Endothelial cell of umbilical vein (primary cell): ENCODE measurements at regions not wholly inside any gene's neighbourhood (a gene's known extent, or its start where the extent isn't known, plus 50 kb on each side); places are given as distances from the start of the nearest gene placed in this dataset.

ENCODE experiments used
- BruUV-seq: library from RNA; stranded (reverse); fragments of 400-500 nt; replicated peaks from 2 replicates; lab custom pipeline; 2021; lab: Mats Ljungman, UMichigan
- CTCF ChIA-PET: fragments of 300-600, 350-600 bp; sonication (Branson Sonifier 250); formaldehyde crosslinking; loops from one replicate; lab custom pipeline; 2021; ENCODE audit warnings: antibody characterized with exemption, inconsistent platforms; lab: Charles Lee
- POLR2A ChIA-PET: fragments of 300-600, 350-600 bp; sonication (Branson Sonifier 250); formaldehyde crosslinking; loops from one replicate; lab custom pipeline; 2021; ENCODE audit warnings: antibody characterized with exemption, inconsistent platforms; lab: Charles Lee
- DNase-seq: peaks from one replicate; pipeline ENCODE4 v3.0.0-alpha.2; 2011; ENCODE audit warnings: low read depth, low spot score
- FAIRE-seq: peaks from 2 replicates; lab custom pipeline; 2011; peaks lifted over from hg19 to GRCh38; lab: Jason Lieb, UNC
- H2AFZ ChIP-seq: 2 replicates; pipeline ENCODE4 v1.6.0; 2012; ENCODE audit warnings: low read depth, low read length, control low read depth, inconsistent platforms
- H3K27ac ChIP-seq: 2 replicates; pipeline ENCODE4 v1.5.1; 2011; ENCODE audit warnings: low read depth, mild to moderate bottlenecking, control low read depth, low read length, moderate library complexity; ENCODE audit not compliant: insufficient read depth
- H3K27me3 ChIP-seq, 2 experiments: 2 replicates each; pipeline versions ENCODE4 v1.6.0 to v1.6.1; 2011; ENCODE audit warnings: low read length in 2 of 2, mixed read lengths in 1 of 2; ENCODE audit not compliant: control insufficient read depth in 2 of 2, insufficient read depth in 2 of 2
- H3K36me3 ChIP-seq, 2 experiments: 2 replicates in 1 of 2; 3 replicates in 1 of 2; pipeline ENCODE4 v1.5.1; 2011; ENCODE audit warnings: low read length in 2 of 2, mild to moderate bottlenecking in 1 of 2, moderate library complexity in 1 of 2; ENCODE audit not compliant: control insufficient read depth in 2 of 2, insufficient read depth in 2 of 2; ENCODE audit errors: extremely low read depth in 1 of 2
- H3K4me1 ChIP-seq: 3 replicates; pipeline ENCODE4 v1.5.1; 2011; ENCODE audit warnings: mild to moderate bottlenecking, low read length; ENCODE audit not compliant: control insufficient read depth, insufficient read depth; ENCODE audit errors: extremely low read depth
- H3K4me2 ChIP-seq: 2 replicates; pipeline ENCODE4 v1.6.1; 2011; ENCODE audit warnings: low read length, control low read depth, mixed read lengths; ENCODE audit not compliant: insufficient read depth
- H3K4me3 ChIP-seq, 3 experiments: fragments of 200-600 bp in 1 of 3; sonication (generic), shearing (Covaris generic) in 1 of 3; replicated peaks in 1 of 3; 2 replicates each; pipeline ENCODE4 v1.5.1; 2011 to 2016; ENCODE audit warnings: control low read depth in 3 of 3, low read length in 3 of 3, mild to moderate bottlenecking in 2 of 3, inconsistent platforms in 1 of 3, low read depth in 1 of 3, moderate library complexity in 1 of 3; ENCODE audit not compliant: insufficient read depth in 1 of 3
- H3K79me2 ChIP-seq: 2 replicates; pipeline ENCODE4 v1.6.0; 2012; ENCODE audit warnings: low read length, inconsistent platforms; ENCODE audit not compliant: control insufficient read depth, insufficient read depth
- H3K9ac ChIP-seq: replicated peaks from 2 replicates; pipeline ENCODE3; 2011; ENCODE audit warnings: low read length, control low read depth; ENCODE audit not compliant: insufficient read depth; ENCODE audit errors: extremely low read depth
- H3K9me1 ChIP-seq: replicated peaks from 3 replicates; pipeline ENCODE4 v1.6.0; 2011; ENCODE audit warnings: mild to moderate bottlenecking, low read length; ENCODE audit not compliant: control insufficient read depth, insufficient read depth; ENCODE audit errors: extremely low read depth
- H3K9me3 ChIP-seq: replicated peaks from 2 replicates; pipeline ENCODE4 v1.5.1; 2012; ENCODE audit warnings: low read length, inconsistent platforms; ENCODE audit not compliant: control insufficient read depth, insufficient read depth
- H4K20me1 ChIP-seq: replicated peaks from 2 replicates; pipeline ENCODE3; 2011; ENCODE audit warnings: mild to moderate bottlenecking, low read length; ENCODE audit not compliant: control insufficient read depth, insufficient read depth; ENCODE audit errors: extremely low read depth
- EZH2 ChIP-seq: IDR thresholded peaks from 2 replicates; pipeline ENCODE4 v1.6.1; 2012; ENCODE audit warnings: borderline replicate concordance, low read depth, mild to moderate bottlenecking, moderate library complexity, low read length, inconsistent platforms; ENCODE audit not compliant: severe bottlenecking
- FOS ChIP-seq: IDR thresholded peaks from 2 replicates; pipeline ENCODE4 v1.6.1; 2011; ENCODE audit warnings: mild to moderate bottlenecking, low read length, moderate library complexity, borderline replicate concordance; ENCODE audit not compliant: insufficient read depth
- GATA2 ChIP-seq: IDR thresholded peaks from 2 replicates; pipeline ENCODE4 v1.7.0; 2011; ENCODE audit warnings: low read depth, mild to moderate bottlenecking, moderate library complexity, mixed read lengths, low read length; ENCODE audit not compliant: insufficient read length, insufficient read depth
- JUN ChIP-seq: IDR thresholded peaks from 2 replicates; pipeline ENCODE4 v1.6.1; 2011; ENCODE audit warnings: borderline replicate concordance, low read depth; ENCODE audit not compliant: insufficient read length, insufficient read depth
- MAX ChIP-seq: IDR thresholded peaks from 2 replicates; pipeline ENCODE4 v1.6.1; 2011; ENCODE audit not compliant: insufficient read depth, insufficient read length
- MYC ChIP-seq: IDR thresholded peaks from one replicate; pipeline ENCODE4 v1.6.1; 2011; ENCODE audit warnings: mild to moderate bottlenecking, low read depth, low read length
- POLR2A ChIP-seq: IDR thresholded peaks from 2 replicates; pipeline ENCODE4 v1.6.1; 2012; ENCODE audit warnings: low read depth, mild to moderate bottlenecking, control low read depth, low read length
- POLR2AphosphoS5 ChIP-seq: IDR thresholded peaks from 2 replicates; pipeline ENCODE4 v1.6.1; 2012; ENCODE audit warnings: low read depth, mild to moderate bottlenecking, control low read depth, low read length, moderate library complexity; ENCODE audit not compliant: insufficient read depth
- dilution Hi-C: fragments of 300-500 bp; cut with MboI; formaldehyde crosslinking; loops from one replicate; pipeline ENCODE4 v1.15.0; 2019; ENCODE audit warnings: low sequenced_read_pairs; ENCODE audit not compliant: extremely low pct_ligation_motif_present
- intact Hi-C: fragments of 100-400 bp; cut with micrococcal nuclease; formaldehyde crosslinking; loops from one replicate; pipeline ENCODE4 v1.10.0; 2022
- TF ChIP-seq, protein P1 (sequence below), 2 donors: IDR thresholded peaks; 1 replicate in 1 of 2; 2 replicates in 1 of 2; pipeline ENCODE4 v1.5.1; 2011; ENCODE audit warnings: low read length in 2 of 2, mild to moderate bottlenecking in 2 of 2, moderate library complexity in 2 of 2, control low read depth in 1 of 2, inconsistent platforms in 1 of 2, low read depth in 1 of 2; ENCODE audit not compliant: insufficient read depth in 1 of 2; ENCODE audit errors: extremely low read depth in 1 of 2

- dilution Hi-C loops (no loop called here), intact Hi-C loops (no loop called here)
- FAIRE-seq: no peak
These were observed 93.8 kb upstream of the KCNH7 start for GRCh38 chr2:162932416-162932815.

More at GRCh38 chr2:162932416-162932815, 93.8 kb upstream of the KCNH7 start:
- Histone ChIP-seq H3K79me2 (no peaks in the 10 kb centered on the region), H3K9ac (no peak overlapping the region), H3K9me1 (no peaks in the 10 kb centered on the region), H3K27me3 (no peaks in the 10 kb centered on the region), H4K20me1 (no peaks in the 10 kb centered on the region), H3K4me1 (no peaks in the 10 kb centered on the region), H3K4me2 (no peak overlapping the region), H3K9me3 (no peaks in the 10 kb centered on the region), H3K36me3 (no peaks in the 10 kb centered on the region), H2AFZ (no peak overlapping the region), H3K27ac (no peak overlapping the region), H3K4me3 (no peak overlapping the region)
- no peak for TF ChIP-seq JUN
- TF ChIP-seq POLR2AphosphoS5: no peak
- no peak for TF ChIP-seq POLR2A
- no peak for TF ChIP-seq EZH2
- no peak for TF ChIP-seq GATA2
- TF ChIP-seq, protein P1, sequence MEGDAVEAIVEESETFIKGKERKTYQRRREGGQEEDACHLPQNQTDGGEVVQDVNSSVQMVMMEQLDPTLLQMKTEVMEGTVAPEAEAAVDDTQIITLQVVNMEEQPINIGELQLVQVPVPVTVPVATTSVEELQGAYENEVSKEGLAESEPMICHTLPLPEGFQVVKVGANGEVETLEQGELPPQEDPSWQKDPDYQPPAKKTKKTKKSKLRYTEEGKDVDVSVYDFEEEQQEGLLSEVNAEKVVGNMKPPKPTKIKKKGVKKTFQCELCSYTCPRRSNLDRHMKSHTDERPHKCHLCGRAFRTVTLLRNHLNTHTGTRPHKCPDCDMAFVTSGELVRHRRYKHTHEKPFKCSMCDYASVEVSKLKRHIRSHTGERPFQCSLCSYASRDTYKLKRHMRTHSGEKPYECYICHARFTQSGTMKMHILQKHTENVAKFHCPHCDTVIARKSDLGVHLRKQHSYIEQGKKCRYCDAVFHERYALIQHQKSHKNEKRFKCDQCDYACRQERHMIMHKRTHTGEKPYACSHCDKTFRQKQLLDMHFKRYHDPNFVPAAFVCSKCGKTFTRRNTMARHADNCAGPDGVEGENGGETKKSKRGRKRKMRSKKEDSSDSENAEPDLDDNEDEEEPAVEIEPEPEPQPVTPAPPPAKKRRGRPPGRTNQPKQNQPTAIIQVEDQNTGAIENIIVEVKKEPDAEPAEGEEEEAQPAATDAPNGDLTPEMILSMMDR (IDR thresholded peaks at IDR 0.05; ENCODE audit: extremely low read depth in 1 of 2, insufficient read depth in 1 of 2, low read depth in 1 of 2, low read length in 2 of 2): no peak
- no peak for TF ChIP-seq MAX
- TF ChIP-seq FOS: no peak
- no peak for TF ChIP-seq MYC
- BruUV-seq: no TSS peak
- no peak for DNase-seq
- CTCF ChIA-PET: no interaction called here
- POLR2A ChIA-PET: no interaction called here
